WERI-Rb-1 (cell line): ENCODE measurements at regions not wholly inside any gene's neighbourhood (a gene's known extent, or its start where the extent isn't known, plus 50 kb on each side); places are given as distances from the start of the nearest gene placed in this dataset.
"Not testable (repeated sequence)": the region's sequence is repeated elsewhere in the genome, so short reads cannot be mapped to it uniquely, and the experiment has no call there.

Experiments used
- DNase-seq: peaks from one replicate; pipeline ENCODE4 v3.0.0-alpha.2; 2020
- H3K27ac ChIP-seq: fragments of 250-450 bp; sonication (Bioruptor Pico); 2 replicates; pipeline ENCODE4 v1.5.1; 2020; ENCODE audit warnings: mild to moderate bottlenecking, moderate library complexity
- H3K27me3 ChIP-seq: fragments of 250-450 bp; sonication (Bioruptor Pico); 2 replicates; pipeline ENCODE4 v1.5.1; 2021; ENCODE audit warnings: mild to moderate bottlenecking, low read depth, moderate library complexity; ENCODE audit not compliant: insufficient read depth, severe bottlenecking
- H3K36me3 ChIP-seq: fragments of 250-450 bp; sonication (Bioruptor Pico); 2 replicates; pipeline ENCODE4 v1.5.1; 2020; ENCODE audit warnings: mild to moderate bottlenecking, moderate library complexity
- H3K4me3 ChIP-seq: 2 replicates; pipeline ENCODE4 v1.5.1; 2011; ENCODE audit warnings: low read depth, mild to moderate bottlenecking, control low read depth, low read length
- H3K9me3 ChIP-seq: fragments of 250-450 bp; sonication (Bioruptor Pico); 2 replicates; pipeline ENCODE4 v1.5.1; 2021; ENCODE audit warnings: mild to moderate bottlenecking, moderate library complexity; ENCODE audit not compliant: severe bottlenecking
- TF ChIP-seq, protein P1 (sequence below): IDR thresholded peaks from 2 replicates; pipeline ENCODE4 v1.5.1; 2011; ENCODE audit warnings: low read depth, mild to moderate bottlenecking, control low read depth, inconsistent platforms, low read length

- no peak for DNase-seq
- Histone ChIP-seq H3K36me3 (no peaks in the 10 kb centered on the region), H3K27ac (no peak overlapping the region), H3K4me3 (no peak overlapping the region), H3K27me3 (peaks cover 55% of the 10 kb centered on the region), H3K9me3 (no peaks in the 10 kb centered on the region)
- TF ChIP-seq, protein P1, sequence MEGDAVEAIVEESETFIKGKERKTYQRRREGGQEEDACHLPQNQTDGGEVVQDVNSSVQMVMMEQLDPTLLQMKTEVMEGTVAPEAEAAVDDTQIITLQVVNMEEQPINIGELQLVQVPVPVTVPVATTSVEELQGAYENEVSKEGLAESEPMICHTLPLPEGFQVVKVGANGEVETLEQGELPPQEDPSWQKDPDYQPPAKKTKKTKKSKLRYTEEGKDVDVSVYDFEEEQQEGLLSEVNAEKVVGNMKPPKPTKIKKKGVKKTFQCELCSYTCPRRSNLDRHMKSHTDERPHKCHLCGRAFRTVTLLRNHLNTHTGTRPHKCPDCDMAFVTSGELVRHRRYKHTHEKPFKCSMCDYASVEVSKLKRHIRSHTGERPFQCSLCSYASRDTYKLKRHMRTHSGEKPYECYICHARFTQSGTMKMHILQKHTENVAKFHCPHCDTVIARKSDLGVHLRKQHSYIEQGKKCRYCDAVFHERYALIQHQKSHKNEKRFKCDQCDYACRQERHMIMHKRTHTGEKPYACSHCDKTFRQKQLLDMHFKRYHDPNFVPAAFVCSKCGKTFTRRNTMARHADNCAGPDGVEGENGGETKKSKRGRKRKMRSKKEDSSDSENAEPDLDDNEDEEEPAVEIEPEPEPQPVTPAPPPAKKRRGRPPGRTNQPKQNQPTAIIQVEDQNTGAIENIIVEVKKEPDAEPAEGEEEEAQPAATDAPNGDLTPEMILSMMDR, result no peak
These were observed 261.0 kb downstream of the DOK5 start for GRCh38 chr20:54736421-54736820.

DNA sequence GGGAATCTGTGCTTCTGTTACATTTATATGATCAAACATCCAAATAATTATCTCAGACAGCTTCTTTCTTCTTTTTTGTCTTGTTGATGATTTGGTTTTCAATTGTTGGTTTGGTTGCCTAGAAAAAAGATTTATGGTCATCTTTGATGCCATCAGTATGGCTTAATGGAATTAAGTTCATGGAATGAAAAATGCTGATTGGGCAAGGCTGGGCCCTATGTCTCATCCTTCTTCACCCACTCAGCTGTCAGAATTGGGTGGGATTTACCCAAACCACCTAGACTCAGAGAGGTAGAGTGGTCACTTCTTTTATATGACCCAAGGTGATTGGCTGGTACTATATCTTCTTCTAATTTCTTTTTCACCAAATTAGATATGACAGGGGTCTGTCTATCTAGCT, 258.3 kb downstream of the DOK5 start:
- no peaks in the 10 kb centered on the region for H3K36me3 ChIP-seq
- DNase-seq, result no peak
- TF ChIP-seq, protein P1, result no peak
- H3K27ac ChIP-seq, result no peak overlapping the region
- no peaks in the 10 kb centered on the region for H3K9me3 ChIP-seq
- peaks cover 49% of the 10 kb centered on the region for H3K27me3 ChIP-seq
- H3K4me3 ChIP-seq, result no peak overlapping the region

- Histone ChIP-seq H3K27me3 (peaks cover 48% of the 10 kb centered on the region), H3K27ac (no peak overlapping the region), H3K4me3 (no peak overlapping the region), H3K9me3 (no peaks in the 10 kb centered on the region), H3K36me3 (no peaks in the 10 kb centered on the region)
- TF ChIP-seq, protein P1, result no peak
- no peak for DNase-seq
These were observed 252.1 kb downstream of the DOK5 start for GRCh38 chr20:54727490-54727889.

DNA sequence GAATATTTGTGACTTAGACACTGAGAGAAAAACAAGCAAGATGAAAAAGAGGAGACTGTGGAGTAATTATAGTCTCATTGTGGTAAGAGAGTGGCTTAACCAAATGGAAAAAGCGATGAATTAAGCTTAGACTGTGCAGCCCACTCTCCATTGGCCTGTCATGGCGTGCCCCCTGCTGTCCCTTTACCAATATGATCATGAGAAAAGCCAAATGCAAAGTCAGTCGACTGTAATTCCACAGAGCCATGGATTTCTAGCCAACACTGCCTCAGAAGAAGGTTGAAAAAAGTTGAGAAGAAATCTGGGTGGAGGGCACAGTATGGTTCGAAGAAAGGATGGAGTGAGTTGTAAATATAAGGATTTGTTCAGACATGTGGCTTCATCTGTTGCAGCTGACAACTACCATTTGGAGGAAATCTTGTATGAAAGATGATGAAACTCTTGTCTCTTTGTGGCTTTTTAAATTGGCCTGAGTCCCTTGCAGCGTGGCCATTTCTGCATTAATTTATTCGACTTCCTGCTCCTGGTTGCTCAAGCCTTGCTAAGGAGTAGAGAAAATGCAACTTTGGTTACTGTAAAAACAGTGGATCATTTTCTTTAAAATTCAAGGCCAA, 251.4 kb downstream of the DOK5 start:
- no peak overlapping the region for H3K4me3 ChIP-seq
- no peak overlapping the region for H3K27ac ChIP-seq
- H3K9me3 ChIP-seq, result no peaks in the 10 kb centered on the region
- peaks cover 47% of the 10 kb centered on the region for H3K27me3 ChIP-seq
- H3K36me3 ChIP-seq, result no peaks in the 10 kb centered on the region
- no peak for DNase-seq
- TF ChIP-seq, protein P1, result 0 out of 2 replicates have a peak, but pooled peaks have one; percentile 3

DNA sequence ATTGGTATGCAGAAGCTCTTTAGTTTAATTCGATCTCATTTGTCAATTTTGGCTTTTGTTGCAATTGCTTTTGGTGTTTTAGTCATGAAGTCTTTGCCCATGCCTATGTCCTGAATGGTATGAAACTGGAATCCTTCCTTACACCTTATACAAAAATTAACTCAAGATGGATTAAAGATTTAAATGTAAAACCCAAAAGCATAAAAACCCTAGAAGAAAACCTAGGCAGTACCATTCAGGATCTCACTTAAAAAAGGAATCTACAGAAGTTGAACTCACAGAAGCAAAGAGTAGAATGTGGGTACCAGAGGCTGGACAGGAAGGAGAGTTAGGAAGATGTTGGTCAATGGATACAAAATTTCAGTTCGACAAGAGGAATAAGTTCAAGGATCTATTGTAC, 249.9 kb downstream of the DOK5 start:
- H3K27ac ChIP-seq, H3K4me3 ChIP-seq, H3K36me3 ChIP-seq, H3K9me3 ChIP-seq, DNase-seq: not testable (repeated sequence)
- H3K27me3 ChIP-seq, result peaks cover 48% of the 10 kb centered on the region

GRCh38 chr20:54723723-54724122, 248.3 kb downstream of the DOK5 start:
- H3K36me3 ChIP-seq, result no peaks in the 10 kb centered on the region
- TF ChIP-seq, protein P1, result no peak

More at GRCh38 chr20:54723723-54724122, 248.3 kb downstream of the DOK5 start:
- no peak for DNase-seq
- Histone ChIP-seq H3K27ac (no peak overlapping the region), H3K27me3 (peaks cover 38% of the 10 kb centered on the region), H3K4me3 (no peak overlapping the region), H3K9me3 (no peaks in the 10 kb centered on the region)
